SK-N-MC (cell line): ENCODE measurements at regions not wholly inside any gene's neighbourhood (a gene's known extent, or its start where the extent isn't known, plus 50 kb on each side); places are given as distances from the start of the nearest gene placed in this dataset.

Experiments used
- DNase-seq: peaks from one replicate; pipeline ENCODE4 v3.0.0-alpha.2; 2011; ENCODE audit warnings: low read depth, low spot score
- H3K27ac ChIP-seq: fragments of 200-600 bp; sonication (generic); 2 replicates; pipeline ENCODE4 v1.5.1; 2016; ENCODE audit warnings: mixed run types
- H3K36me3 ChIP-seq: fragments of 200-600 bp; sonication (generic); 2 replicates; pipeline ENCODE4 v1.6.1; 2017; ENCODE audit warnings: antibody characterized with exemption, low read length, mixed read lengths; ENCODE audit not compliant: insufficient read depth
- H3K4me3 ChIP-seq: fragments of 200-600 bp; sonication (generic); 2 replicates; pipeline ENCODE4 v1.5.1; 2016
- H3K9ac ChIP-seq: fragments of 200-600 bp; sonication (generic); 2 replicates; pipeline ENCODE4 v1.8.0; 2017; ENCODE audit warnings: mixed run types, mixed read lengths; ENCODE audit not compliant: insufficient read length
- H3K9me3 ChIP-seq: fragments of 200-600 bp; sonication (generic); 2 replicates; pipeline ENCODE4 v1.6.1; 2017; ENCODE audit warnings: low read depth, mild to moderate bottlenecking, antibody characterized with exemption, low read length, moderate library complexity, mixed read lengths
- EZH2 ChIP-seq: fragments of 200-600 bp; sonication (generic); IDR thresholded peaks from one replicate; pipeline ENCODE4 v1.6.1; 2017; ENCODE audit warnings: antibody characterized with exemption
- FOXP2 ChIP-seq: optimal IDR thresholded peaks from 2 replicates; pipeline ENCODE3; 2011; ENCODE audit warnings: mild to moderate bottlenecking, moderate library complexity; ENCODE audit not compliant: insufficient read depth; ENCODE audit errors: extremely low read length, control extremely low read depth
- POLR2AphosphoS5 ChIP-seq: IDR thresholded peaks from 2 replicates; pipeline ENCODE4 v1.6.1; 2012; ENCODE audit warnings: mild to moderate bottlenecking, low read depth, low read length, borderline replicate concordance

- H3K27ac ChIP-seq = no peak overlapping the region
Measured at GRCh38 chr6:1043458-1043836, 268.5 kb upstream of the FOXQ1 start.

DNA sequence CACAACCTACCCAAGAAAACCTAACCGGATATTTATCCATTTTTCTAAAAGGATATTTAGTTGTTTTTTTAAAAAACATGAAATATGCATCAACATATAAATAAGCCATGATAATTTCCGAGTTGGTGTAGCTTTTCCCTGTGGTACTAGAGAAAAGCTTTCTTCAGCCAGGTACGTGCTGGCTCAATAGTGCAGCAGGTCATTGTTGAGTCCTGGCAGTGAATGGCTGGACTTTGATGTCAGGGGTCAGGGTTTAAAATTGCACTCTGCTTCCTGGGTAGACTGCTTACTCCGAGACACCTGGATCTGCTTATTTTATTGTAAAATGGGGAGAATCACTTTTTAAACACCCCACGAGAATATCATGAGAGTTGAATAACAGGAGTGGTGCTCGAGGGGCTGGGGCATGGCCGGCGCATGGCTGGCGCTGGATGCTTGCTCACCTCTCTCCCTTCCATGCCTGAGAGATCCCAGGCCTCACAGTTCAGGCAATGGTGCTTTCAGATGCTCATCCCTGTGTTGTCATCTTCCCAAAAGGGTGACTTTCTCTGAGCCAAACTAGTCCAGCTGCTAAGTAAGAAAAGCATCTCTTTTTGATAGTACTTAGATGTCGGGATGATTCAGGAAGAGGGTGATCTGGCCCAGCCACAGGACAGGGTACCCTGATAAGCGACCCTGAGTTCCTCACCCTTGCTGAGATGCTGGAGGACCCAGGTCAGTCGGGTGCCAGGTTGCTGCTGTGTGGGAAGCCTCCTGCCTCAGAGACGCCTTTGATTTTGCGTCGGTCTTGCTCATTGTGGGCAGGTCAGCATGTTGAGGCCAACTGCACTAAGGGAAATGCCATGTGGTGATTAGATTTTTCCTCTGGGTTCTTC is 269.1 kb upstream of the FOXQ1 start:
- no peaks in the 10 kb centered on the region for H3K9me3 ChIP-seq
- H3K9ac ChIP-seq = no peak overlapping the region
- TF ChIP-seq EZH2 (no peak), POLR2AphosphoS5 (no peak), FOXP2 (no peak)

More at GRCh38 chr6:1043458-1043836, 268.5 kb upstream of the FOXQ1 start:
- Histone ChIP-seq H3K36me3 (no peaks in the 10 kb centered on the region), H3K9ac (no peak overlapping the region), H3K4me3 (no peak overlapping the region), H3K9me3 (no peaks in the 10 kb centered on the region)
- TF ChIP-seq FOXP2 (no peak), POLR2AphosphoS5 (no peak), EZH2 (no peak)
- no peak for DNase-seq

GRCh38 chr6:1040393-1040792 is 271.5 kb upstream of the FOXQ1 start:
- no peaks in the 10 kb centered on the region for H3K9me3 ChIP-seq
- DNase-seq = no peak
- H3K4me3 ChIP-seq = no peak overlapping the region
- no peak for TF ChIP-seq EZH2
- TF ChIP-seq POLR2AphosphoS5 = no peak
- no peak for TF ChIP-seq FOXP2
- no peaks in the 10 kb centered on the region for H3K36me3 ChIP-seq
- no peak overlapping the region for H3K9ac ChIP-seq
- H3K27ac ChIP-seq = no peak overlapping the region

More for the DNA sequence above, 269.1 kb upstream of the FOXQ1 start:
- no peak for DNase-seq
- no peak overlapping the region for H3K27ac ChIP-seq
- no peak overlapping the region for H3K4me3 ChIP-seq
- no peaks in the 10 kb centered on the region for H3K36me3 ChIP-seq

GRCh38 chr6:1039746-1040145 is 272.2 kb upstream of the FOXQ1 start:
- no peak for DNase-seq
- H3K9ac ChIP-seq = no peak overlapping the region
- no peak overlapping the region for H3K27ac ChIP-seq
- no peaks in the 10 kb centered on the region for H3K9me3 ChIP-seq
- no peaks in the 10 kb centered on the region for H3K36me3 ChIP-seq
- no peak for TF ChIP-seq FOXP2
- TF ChIP-seq POLR2AphosphoS5 = no peak
- no peak for TF ChIP-seq EZH2
- no peak overlapping the region for H3K4me3 ChIP-seq

GRCh38 chr6:1039191-1039590 is 272.7 kb upstream of the FOXQ1 start:
- Histone ChIP-seq H3K36me3 (no peaks in the 10 kb centered on the region), H3K27ac (no peak overlapping the region), H3K9me3 (no peaks in the 10 kb centered on the region), H3K9ac (no peak overlapping the region), H3K4me3 (no peak overlapping the region)
- TF ChIP-seq FOXP2 = no peak
- TF ChIP-seq POLR2AphosphoS5 = no peak
- no peak for TF ChIP-seq EZH2
- no peak for DNase-seq

GRCh38 chr6:1037430-1038202 is 274.3 kb upstream of the FOXQ1 start:
- Histone ChIP-seq H3K4me3 (no peak overlapping the region), H3K36me3 (no peaks in the 10 kb centered on the region), H3K9ac (no peak overlapping the region), H3K9me3 (no peaks in the 10 kb centered on the region), H3K27ac (no peak overlapping the region)
- TF ChIP-seq FOXP2 = no peak
- no peak for TF ChIP-seq POLR2AphosphoS5
- no peak for TF ChIP-seq EZH2
- no peak for DNase-seq

GRCh38 chr6:1035401-1035800 is 276.5 kb upstream of the FOXQ1 start:
- TF ChIP-seq EZH2 (no peak), FOXP2 (no peak), POLR2AphosphoS5 (no peak)
- DNase-seq = no peak
- Histone ChIP-seq H3K9ac (no peak overlapping the region), H3K4me3 (no peak overlapping the region), H3K9me3 (no peaks in the 10 kb centered on the region), H3K36me3 (no peaks in the 10 kb centered on the region), H3K27ac (no peak overlapping the region)

- Histone ChIP-seq H3K9ac (no peak overlapping the region), H3K4me3 (no peak overlapping the region), H3K36me3 (no peaks in the 10 kb centered on the region), H3K27ac (no peak overlapping the region), H3K9me3 (no peaks in the 10 kb centered on the region)
- DNase-seq = no peak
- no peak for TF ChIP-seq FOXP2
- TF ChIP-seq POLR2AphosphoS5 = no peak
- no peak for TF ChIP-seq EZH2
Measured at GRCh38 chr6:1031720-1032119, 280.2 kb upstream of the FOXQ1 start.
